ENCODE measurements at regions not wholly inside any gene's neighbourhood (a gene's known extent, or its start where the extent isn't known, plus 50 kb on each side); places are given as distances from the start of the nearest gene placed in this dataset.

DNA sequence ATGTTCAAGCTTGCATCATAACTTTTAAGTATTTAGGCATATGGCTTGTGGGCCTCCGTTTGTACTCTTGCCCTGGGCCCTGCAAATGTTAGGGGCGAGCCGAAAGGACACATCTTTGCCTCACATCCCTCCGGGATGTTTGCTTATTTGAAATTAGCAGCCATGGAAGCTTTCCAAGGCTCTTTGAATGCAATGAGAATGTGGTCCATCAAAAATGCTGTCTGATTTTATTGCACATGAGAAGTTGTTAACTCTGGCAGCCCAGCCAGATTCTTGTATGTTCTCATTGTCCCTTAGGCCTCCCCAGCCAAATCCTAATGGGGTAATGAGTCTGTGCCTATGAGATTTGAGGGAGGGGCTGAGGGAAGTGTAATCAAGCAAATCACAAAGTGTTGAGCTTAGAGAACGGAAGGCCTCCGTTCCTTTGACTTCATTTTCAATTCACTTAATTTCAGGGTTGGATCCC lies 261.2 kb upstream of the MARCKS start:
- DNase-seq: peak; percentile 81

DNA sequence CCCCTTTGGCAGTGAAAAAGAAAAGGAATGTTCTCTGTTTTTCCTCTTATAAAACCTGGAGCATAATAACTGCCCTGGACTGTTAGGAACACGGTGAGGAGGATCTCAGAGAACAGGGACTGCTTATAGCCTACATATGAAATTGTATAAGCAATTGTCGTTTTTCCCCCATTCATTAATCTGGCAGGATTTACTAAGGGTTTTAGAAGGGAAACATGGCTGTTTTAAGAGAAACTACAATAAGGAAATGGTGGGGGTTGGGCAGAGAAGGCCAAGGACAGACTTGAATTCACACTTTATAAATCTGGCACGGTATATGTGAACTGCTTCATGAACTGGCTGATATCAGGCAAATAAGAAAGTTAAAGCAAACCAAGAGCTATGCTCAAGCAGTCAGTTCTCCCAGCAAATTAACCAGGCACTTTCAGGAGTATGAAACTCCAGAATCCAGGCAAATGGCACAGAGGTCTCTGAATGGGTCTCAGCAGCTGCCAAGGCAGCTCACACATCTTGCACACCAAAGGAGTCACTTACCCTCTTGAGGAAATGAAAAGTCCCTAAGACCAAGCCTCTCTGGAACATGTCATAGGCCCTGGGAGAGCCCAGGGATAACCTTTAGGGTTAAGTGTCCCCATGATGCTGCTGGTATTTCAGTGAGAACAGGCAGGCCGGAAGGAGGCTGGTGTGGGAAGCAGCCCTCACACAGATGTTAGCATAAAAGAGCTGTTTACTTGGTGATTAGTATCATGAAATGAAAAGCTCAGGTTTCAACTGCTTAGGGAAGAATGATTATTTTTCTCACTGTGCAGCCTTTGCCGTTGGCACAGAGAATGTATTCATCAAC lies 260.5 kb upstream of the MARCKS start:
- peak; percentile 64 for DNase-seq

DNA sequence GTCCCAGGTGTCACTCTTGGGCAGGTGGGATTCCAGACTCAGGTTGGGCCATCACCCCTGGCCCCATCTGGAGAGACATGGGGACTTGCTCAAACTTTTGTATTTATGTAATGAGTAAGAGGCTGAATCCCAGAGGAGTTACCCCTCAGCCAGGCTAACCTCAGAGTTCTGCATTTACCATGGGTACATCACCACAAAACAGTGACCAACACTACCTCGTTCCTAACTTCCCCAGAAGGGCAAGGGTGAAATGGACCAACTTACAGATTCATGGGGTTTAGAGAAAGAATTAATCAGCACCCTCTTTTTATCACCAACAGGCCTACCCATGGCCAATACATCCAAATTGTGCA lies 259.9 kb upstream of the MARCKS start:
- DNase-seq: no peak

DNA sequence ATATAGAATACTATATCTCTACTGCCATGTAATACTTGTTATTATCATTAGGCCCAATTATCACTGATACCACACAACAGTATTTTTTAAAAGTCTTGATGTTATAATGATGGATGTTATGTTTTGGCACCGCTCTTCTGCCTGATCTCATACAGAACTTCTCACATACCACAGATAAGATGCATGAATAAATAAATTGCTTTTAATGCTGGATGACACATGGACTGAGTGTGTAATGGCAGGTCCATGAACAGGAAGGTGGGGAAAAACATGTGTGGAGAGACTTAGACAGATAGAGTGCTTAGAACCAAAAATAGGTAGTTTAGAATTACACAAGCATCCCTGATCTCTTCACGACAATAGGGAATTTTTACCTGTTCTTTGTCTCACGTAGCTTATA lies 258.4 kb upstream of the MARCKS start:
- DNase-seq: no peak

DNA sequence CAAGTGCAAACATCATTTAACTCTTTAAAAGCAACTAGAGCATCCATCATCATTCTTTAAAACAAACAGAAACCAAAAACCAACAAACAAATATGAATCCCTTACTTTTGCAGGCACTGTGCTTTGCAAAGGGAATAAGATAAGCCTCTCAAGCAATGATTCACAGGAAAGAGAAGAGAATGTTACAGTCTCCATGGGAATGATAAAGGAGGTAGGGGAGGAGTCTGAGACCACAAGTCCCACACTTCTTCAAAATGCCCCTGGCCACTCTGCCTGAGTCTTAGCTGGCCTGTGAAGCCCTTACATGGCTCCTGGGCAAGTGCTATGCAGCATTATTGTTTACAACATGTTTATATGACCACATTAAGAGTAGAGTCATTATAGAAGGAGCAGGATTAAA lies 257.7 kb upstream of the MARCKS start:
- DNase-seq: no peak

DNA sequence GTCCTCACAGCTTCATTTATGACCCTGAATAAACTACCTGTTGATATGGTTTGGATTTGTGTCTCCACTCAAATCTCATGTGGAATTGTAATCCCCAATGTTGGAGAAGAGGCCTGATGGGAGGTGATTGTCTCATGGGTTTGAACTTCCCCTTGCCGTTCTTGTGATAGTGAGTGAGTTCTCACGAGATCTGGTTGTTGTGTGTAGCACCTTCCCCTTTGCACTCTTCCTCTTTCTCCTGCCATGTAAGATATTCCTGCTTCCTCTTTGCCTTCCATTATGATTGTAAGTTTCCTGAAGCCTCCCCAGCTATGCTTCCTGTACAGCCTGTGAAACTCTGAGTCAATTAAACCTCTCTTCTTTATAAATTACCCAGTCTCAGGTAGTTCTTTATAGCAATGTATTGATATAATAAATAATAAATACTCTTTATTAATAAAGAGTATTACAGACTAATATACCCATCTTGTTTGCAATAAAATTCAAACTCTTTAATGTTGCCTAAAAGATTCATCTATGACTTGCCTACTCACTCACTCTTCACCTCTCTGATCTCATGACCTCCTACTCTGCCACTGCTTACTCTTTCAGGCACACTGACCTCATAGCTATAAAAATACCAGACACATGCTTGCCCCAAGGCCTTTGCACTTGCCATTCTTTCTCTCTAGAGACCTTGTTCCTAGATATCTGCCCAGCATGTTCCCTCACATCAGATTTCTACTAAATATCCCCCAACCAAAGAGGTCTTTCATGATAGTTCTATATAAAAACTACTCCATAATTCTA lies 256.4 kb upstream of the MARCKS start:
- no peak for DNase-seq

DNA sequence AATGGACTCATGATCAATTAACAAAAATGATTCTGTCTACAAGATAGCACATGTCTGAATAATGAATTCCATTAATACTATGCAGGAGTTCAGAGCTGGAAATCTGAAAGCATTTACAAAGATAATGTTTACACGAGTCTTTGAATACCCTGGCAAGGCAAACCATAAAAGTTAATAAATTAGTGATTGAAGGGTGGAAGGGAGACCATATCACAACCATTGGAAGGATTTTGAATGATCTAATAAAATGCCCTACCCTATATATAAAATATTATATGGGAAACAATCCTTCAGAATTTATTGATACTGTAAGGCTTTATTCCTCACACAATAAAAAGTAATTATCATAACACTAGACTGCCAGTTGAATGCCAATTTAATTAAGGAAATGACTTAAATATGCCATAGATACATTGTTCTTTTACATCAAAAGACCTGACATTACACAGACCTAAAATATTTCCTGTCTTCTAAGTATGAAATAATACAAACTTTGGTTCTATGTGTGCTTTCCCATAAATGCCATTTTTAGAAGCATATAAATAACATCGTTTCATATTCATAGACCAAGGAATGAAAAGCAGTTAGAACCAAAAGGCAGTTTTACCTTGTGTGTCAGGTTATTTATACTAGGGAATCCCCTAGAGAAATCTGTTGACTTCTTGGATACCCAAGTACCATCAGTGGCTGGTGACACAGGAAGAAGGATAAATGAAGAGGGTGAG lies 249.2 kb upstream of the MARCKS start:
- no peak for DNase-seq

DNA sequence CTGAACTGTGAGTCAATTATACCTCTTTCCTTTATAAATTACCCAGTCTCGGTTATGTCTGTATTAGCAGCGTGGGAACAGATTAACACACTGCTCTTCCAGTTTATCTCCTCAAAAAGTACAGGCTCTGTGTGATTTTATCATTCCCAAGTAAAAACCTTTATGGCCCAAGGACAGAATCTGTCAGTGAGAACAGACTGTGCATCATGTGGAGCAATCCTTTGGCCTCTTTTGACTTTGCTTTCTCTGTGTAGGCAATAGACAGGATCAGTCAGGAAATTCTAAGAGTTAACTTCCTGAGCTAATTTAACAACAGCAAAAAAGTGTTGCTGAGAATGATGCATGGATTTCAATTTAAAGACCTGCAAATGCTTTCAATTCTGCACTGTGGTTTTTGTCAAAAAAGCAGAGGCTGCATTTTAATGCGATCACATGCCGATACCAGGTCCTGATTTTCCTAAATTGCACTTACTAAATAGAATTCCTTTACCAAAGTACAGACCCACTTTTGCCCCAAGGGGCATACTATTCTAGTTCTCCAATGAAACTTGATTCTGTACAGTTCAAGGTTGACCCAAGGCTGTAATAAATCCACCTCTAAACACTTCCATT lies 246.7 kb upstream of the MARCKS start:
- no peak for DNase-seq

DNA sequence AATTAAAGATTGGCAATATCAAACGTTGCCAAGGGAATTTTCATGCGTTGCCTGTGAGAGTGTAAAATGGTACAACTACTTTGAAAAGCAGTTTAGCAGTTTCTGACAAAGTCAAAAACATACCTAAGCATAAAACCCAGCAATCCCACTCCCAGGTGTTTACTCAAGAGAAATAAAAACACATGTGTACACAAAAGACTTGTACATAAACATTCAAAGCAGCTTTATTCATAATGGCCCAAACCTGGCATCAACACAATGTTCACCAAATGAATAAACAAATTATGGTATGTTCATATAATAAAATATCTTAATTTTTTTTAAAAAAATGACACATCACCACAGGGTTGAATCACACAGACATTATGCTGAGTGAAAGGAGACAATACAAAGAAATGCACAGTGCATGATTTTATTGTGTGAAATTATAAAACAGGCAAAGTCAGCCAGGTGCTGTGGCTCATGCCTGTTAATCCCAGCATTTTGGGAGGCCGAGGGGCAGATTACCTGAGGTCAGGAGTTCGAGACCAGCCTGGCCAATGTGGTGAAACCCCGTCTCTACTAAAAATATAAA lies 240.4 kb upstream of the MARCKS start:
- DNase-seq: no peak

DNA sequence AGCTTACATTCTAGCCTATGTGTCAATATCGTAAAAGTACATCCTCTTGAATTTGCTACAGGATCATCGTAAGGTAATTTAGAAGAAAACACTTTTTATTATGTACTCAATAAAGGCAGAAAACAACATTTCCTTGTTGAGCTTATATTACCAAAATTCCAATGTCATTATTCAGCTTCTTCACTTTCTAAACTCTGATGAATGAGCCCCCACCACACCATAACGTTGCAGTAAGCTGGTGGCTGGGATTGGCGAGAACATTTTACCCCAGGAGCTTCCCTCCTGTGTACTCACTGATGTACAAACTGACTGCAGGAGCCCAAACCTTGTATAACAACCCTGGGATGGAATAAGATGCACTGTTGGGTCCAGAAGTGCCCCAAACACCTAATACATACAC lies 238.1 kb upstream of the MARCKS start:
- no peak for DNase-seq

DNA sequence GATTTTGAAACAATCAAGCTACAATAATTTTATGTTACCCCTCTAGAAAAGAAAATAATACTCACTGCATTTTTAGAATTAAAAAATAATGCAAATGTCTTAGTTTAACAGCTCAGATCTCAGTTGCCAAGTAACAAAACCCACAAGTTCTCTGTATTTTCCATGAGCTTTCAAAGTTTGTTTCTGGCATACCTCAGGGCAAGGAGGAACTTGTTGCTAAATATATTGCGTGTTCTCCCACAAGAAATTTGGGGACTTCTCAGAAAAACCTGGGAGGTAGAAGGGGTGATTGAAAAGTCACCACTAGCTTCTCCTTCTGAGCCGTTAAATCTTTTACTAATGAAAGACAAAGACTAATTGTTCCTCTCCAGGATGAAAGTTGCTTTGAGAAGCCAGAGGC lies 236.8 kb upstream of the MARCKS start:
- DNase-seq: no peak

DNA sequence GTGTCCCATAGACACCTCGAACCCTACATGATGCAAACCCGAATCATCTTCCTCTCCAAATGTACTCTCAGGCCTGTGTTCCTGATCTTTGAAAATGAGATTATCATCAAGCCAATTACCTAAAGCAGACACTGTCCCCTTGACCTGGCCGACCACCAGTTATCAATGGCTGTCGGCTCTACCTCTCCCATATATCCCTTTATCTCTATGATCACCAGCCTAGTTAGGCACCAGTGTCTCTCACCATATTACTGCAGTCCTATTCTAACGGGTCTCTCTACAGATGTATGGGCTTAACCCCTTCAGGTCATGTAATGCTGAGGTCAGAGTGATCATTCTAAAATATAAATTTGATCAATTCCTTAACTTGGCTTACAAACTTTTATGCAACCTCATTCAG lies 234.9 kb upstream of the MARCKS start:
- DNase-seq: no peak

DNA sequence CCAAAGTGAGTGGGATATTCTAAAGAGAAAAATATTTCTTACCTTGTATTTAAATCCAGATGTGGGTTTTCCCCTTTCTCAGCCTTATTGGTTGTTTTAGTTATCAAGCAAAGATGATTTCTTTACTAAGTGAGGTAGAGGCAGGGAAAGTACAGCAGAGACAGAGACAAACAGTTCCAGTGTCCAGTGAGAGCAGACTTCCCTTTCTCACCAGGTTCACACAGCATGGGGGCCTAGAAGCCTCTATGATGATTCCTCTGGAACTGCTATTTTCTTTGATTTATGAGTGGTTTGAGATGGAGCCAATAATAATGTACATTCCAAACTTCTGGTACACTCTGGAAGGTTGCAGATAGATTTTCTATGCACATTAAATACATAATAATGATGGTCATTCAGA lies 234.0 kb upstream of the MARCKS start:
- DNase-seq: no peak

DNA sequence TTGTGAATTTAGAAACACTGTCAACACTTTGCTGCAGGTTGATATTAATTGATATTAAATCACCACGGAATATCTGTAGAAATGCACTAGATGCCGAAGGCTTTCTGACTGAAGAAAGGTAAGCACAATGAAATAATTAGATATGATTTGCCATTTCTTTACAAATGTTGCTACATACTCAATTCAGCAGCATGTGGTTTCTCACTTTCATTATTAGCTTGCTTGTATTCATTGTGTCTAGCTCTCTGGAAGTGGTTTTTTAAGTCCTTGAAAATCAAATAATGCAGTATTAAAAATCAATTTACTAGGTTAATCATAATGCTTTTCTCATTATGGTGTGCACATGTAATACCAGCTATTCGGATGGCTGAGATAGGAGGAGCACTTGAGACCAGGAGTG lies 231.3 kb upstream of the MARCKS start:
- no peak for DNase-seq

DNA sequence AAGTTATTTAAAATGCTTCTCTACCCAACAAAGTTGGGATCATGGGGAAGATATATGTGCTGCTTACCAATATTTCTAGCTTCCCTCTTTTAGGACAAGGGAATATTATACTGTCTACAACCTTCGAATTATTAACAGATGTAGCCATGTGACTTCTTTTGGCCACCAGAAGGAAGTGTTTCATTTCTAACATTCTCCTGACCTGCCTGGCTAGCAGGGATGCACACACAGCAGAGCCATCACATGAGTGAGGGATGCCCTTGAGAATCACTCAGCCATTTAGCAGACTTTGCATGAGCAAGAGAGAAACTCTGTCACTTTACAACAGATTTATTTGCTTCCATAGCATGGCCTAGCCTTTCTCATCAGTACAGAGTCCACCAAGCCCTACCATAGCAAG lies 230.7 kb upstream of the MARCKS start:
- DNase-seq: no peak

DNA sequence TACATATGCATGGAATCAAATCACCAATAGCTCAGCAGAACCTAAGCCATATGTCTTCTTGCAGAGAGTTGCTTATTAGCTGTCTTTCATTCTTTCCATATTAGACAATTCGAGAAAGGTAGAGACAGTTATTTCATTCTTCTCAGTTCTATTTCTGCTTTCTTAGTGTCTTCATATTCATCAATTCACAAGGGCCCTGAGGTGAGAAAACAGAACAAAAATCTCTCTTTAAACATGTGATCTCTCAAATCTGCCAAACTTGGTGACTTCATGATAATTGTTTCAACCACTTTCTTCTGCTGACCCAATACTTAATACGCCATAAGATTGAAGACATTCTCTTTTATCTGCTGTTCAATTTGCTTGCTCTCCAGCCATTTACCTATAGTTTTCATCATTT lies 229.7 kb upstream of the MARCKS start:
- DNase-seq: no peak

DNA sequence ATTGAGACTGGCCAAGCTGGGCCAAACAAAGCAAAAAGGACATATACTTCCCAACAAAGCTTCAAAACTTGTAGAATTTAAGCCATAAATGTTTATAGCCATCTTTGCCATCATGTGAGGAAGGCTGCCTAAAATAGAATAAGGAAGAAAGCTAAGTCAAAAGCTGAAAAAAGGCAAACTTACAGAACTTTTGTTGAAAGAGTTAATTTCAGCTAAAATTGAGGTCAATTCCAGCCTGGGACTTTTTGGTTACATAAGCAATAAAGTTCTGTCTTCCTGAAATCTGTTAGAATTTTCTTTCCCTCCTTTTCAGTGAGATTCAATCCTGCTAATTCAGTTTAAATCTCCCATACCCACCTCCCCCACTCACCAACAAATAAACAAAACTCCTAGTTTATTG lies 227.9 kb upstream of the MARCKS start:
- DNase-seq: no peak

DNA sequence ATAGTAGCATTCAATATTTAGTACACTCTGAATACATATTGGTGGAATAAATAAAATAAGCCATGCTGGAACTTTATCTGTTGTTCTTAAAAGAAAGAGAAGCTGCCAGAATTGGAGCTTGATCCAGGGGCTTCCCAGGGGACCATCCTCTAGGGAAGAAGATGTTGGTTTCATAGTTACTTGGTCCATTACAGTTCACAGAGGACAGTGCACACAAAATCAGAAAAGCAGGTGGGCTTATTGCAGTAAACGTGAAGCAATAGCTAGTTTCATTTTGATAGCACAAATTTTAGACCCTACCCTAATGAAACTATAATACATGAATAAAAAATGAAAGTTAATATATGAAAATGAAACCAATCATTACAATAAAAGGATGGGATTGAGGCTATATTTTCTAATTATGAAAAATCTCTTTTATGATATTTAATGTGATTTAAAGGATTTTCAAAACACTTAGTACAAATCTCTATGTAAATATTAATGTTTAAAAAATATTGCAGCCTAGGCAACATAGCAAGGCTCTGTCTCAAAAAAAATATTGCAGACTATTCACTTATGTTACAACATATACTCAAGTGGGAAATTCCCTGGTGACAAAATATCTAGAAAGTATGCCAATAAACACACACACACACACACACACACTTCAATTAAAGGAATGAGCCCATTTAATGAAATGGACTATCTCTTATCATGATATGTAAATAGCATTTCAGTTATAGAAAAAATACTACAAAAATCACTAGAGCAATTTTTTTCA lies 227.0 kb upstream of the MARCKS start:
- no peak for DNase-seq

DNA sequence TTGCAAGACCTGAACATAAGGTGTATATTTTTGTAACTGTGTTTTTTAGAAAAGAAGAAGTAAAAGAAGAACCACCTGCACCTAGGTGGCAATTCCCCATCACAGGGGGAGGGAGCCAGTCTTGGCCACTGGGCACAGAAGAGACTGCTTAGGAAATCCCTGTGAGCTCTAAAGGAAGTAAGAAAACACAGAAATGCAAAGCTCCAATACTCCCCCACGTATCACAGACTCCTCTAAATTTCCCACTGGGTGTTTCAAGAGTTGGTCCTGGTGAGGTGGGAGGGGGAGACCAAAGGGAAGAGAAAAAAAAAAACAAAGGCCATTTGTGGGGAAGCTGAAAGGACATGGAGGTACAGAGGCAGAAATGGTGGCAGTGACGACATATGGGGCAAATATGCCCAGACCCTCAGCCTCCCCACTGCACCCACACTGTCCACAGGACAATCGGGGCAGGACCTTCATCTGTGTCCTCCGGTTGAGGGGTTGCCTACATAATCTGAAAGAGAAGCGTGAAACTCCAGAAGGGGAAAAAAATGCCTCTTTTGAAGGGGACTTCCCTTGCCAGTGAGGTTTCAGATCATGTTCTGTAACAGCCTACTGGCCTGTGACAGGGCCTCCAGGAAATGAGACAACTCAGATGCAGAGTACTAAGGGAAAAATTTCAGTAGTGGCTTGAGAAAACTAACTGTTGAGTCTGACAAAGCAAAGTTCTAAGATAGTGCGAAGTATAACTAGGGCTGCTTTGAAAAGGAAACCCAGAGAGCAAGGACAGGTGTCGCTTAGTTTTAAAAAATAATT lies 226.2 kb upstream of the MARCKS start:
- no peak for DNase-seq

DNA sequence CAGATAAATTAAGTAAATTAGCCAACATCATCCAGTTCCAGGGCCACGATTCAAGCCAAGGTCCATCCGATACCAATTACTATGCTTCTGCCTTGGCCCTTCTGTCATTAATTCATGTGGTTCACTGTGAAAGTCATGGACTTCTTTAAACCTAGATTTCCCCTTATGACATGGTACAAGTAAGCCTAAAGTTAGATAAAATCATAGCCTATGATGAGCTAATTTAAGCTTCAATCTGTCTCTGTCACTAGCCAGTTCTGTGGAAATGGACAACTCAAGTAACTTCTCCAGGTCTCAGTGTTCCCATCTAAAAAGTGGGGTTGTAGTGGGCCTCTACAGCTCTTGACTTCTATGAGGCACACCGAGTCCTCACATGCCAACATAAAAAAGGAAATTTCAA lies 225.5 kb upstream of the MARCKS start:
- no peak for DNase-seq

DNA sequence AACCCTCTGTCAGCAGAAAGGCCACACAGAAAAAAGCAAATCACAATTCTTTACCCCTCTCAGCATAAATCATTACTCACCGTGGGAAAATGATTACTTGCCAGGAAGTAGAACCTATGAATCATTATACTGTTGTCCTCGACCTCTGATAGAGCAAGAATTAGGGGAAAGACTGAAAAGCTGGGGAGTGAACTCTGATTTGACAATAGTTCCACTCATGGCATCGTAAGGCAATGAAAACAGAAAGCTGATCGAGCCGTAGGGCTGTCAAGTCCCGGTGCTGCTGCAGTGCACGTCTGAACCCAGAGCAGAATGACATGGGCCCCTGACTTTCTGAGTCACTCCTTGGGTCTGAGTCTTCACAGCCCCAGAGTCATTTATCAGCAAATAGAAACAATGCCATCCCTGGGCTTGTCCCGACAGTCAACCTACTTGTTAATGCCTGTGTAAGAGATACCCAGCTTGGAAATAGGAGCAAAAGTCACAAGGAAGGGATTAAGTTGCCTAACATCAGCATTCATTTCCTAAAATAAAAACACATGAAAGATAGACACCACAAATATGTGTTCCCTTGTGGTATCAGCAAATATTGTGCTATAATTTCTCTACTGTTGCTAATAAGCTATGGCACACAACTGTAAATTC lies 224.8 kb upstream of the MARCKS start:
- no peak for DNase-seq
